Stimulated activated CD4-positive, alpha-beta T cell treated with anti-CD3 and anti-CD28 coated beads, Interleukin-1b, Interleukin-23, amount 100 ng/mL, for 48 hours (primary cell): ENCODE measurements at regions not wholly inside any gene's neighbourhood (a gene's known extent, or its start where the extent isn't known, plus 50 kb on each side); places are given as distances from the start of the nearest gene placed in this dataset.
"Not testable (repeated sequence)": the region's sequence is repeated elsewhere in the genome, so short reads cannot be mapped to it uniquely, and the experiment has no call there.

Experiments
- DNase-seq: peaks from one replicate; pipeline ENCODE4 v3.0.0-alpha.2; 2020

DNA sequence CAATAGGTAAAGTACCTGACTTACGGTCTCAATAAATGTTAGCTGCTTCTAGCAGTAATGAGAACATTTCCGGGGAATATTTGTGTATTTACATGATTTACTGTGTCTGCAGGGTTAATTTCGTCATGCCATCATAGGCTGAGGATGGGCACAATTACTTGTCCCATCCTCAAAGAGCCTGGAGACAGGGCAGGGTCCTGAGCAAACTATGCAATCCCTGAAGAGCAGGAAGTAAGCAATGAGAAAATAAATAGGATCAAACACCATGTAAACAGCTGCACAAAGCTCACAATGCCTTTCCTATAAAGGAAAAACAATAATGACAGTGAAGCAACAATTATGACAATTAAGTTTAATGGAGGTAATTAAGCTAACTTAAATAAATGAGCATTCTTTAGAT is 114.6 kb upstream of the FOXQ1 start:
- DNase-seq: no peak

- no peak for DNase-seq
These were observed 120.7 kb upstream of the FOXQ1 start for GRCh38 chr6:1191141-1191630.

DNA sequence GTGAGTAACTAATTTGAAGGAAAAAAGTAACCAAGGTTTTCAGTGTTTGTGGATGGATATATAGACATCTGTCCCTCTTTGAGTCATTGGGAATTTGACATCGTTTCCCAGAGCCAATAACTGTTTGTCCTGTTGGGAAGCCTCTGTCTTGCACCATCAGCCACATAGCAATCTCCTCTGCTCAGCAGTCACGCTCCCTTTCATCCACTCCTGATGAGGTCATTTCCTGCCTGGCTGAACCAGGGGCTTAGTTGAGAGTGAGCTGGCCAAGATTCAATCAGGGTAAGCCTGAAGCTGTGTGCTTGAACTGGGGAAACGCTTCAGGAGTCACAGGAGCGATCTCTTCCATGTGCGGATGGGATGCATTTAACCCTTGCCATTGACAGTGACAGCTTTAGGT is 121.5 kb upstream of the FOXQ1 start:
- no peak for DNase-seq

DNA sequence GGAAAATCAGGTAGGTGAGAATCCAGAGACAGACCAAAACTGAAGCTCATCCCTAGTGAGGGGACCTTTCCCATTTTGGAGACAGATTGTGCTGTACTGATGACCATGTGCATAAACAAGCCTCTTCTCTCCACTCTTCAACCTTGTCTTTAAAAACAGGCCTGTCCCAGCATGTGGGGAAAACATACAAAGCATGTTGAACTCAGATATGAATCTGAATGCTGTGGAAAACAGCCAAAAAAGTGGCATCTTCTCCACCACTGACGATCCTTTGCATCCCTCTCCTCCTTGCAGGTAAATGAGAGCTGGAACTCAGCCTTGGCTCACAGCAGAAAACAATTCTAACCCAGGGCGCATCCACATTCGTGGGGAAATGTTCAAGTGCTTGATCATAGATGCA is 123.7 kb upstream of the FOXQ1 start:
- DNase-seq: no peak

GRCh38 chr6:1187293-1188131 is 124.4 kb upstream of the FOXQ1 start:
- no peak for DNase-seq

- no peak for DNase-seq
These were observed 127.6 kb upstream of the FOXQ1 start for GRCh38 chr6:1184318-1184717.

DNA sequence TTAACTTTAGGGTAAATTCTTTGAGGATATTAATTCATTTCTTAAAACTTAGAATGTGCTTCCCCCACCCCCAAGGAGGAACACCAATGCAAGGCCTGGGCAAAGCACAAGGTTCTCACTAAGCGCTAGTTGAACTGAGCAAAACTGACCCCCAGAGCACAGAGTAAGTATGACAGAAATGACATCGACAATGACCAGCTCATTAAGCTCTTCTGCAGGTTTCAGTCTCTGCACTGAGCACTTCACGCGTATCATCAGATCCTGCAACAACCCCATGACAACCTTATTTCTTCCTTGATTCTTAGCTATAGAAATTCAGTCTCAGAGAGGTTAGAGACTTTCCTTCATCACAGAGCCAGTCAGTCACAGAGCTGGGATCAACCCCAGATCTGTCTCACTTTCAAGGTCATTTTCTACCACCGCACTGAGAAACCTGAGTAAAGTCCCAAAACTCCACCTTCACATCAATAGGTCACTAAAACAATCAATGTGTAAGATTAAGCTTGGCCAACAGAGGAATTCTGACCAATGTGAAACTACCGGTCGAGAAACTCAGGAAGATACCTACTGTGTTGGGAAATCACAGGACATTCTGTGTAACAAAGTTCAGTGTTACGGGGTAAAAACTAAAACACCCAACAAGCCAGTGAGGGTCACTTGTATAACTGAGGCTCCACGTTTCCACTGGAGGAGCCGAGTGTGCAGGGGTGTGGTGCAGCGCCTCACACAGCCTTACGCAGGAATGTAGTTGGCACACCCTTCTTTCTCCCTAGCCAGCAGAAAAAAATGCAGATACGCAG is 129.0 kb upstream of the FOXQ1 start:
- no peak for DNase-seq

DNA sequence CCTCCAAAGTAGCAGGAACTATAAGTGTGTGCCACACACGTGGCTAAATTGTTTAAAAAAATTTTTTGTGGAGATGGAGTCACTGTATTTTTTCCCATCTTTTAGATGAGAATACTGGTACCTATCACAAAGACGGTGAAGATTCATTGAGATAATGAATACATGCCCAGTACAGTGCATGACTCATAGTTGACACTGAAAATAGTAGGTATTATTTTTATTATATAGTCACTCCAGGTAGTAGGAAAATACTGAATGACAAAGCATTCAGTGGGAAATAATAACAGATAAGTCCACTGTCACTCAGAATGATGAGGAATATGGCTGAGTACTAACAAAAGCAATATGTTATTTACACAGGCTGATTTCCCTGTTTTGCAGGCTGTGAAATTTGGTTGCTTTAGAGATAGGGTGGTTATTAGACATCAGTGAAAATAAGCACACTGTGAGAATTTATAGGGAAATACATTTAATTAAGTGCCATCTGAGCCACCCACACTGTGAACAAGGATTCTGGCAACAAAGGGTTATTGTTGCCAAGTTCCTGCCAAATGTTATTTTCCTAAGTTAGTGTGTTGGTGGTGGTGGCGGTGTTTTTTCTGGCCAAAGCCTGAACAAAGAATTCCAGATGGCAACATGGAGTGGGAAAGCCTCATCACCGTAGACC is 129.8 kb upstream of the FOXQ1 start:
- DNase-seq: no peak

DNA sequence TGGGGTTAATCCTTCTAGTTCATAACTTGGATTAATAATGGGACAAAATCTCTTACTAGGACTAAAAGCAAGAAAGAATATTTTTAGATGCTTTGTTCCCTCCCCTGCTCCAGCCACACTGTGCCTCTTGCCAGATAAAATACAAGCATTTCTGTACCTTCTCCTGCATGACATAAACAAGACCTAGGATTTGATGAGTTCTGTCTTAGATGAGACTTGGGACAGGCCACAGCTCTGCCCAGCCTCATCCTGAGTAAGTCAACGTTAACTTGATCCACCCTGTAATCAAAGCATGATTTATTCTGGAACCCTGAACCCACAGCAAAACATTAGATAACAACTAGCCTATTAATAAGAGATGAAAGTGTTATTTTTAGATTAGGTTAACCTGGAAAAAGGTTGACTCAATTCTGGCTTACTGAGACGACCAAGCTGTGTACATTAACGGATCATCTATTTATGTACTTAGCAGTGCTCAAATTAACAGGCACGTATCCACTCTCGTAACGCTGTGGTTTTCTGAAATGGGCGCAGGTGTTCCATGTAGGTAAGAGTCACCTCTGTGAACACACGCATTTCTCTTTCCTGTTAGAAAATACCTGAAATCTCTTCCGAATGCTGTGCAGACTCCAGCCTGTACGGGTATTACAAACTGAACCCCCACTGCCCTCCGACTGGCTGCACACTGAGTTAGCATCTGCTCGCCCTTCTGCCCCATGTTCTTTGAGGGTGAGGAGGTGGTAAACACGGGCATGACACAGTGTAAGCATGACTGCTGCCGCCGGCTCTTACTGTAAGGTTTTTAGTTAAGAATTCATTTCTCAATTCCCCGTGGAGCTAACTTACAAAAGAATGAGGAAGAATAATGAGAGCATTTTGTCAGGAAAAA is 132.1 kb upstream of the FOXQ1 start:
- DNase-seq: no peak

- DNase-seq: no peak
These were observed 133.3 kb upstream of the FOXQ1 start for GRCh38 chr6:1178590-1178989.

- no peak for DNase-seq
These were observed 135.3 kb upstream of the FOXQ1 start for GRCh38 chr6:1176567-1176966.

GRCh38 chr6:1175877-1176276 is 136.0 kb upstream of the FOXQ1 start:
- no peak for DNase-seq

DNA sequence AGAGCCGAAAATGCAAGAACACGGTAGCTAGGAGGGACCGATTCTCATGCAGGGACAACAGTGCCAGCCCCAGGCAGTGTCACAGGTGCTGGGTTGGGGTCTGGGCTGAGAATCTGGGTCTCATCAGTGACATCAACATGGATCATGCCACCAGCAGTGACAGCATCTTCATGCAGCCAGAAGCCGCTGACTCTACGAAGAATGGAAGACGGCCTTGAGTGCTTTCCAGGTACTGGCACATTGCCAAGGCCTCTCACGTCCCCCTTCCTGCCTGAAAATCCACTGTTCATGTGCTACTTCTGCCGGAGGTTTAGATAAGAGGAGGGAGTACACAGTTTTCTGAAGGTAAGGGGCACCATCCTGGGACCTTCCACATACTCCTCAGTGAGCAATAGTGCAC is 141.1 kb upstream of the FOXQ1 start:
- no peak for DNase-seq

DNA sequence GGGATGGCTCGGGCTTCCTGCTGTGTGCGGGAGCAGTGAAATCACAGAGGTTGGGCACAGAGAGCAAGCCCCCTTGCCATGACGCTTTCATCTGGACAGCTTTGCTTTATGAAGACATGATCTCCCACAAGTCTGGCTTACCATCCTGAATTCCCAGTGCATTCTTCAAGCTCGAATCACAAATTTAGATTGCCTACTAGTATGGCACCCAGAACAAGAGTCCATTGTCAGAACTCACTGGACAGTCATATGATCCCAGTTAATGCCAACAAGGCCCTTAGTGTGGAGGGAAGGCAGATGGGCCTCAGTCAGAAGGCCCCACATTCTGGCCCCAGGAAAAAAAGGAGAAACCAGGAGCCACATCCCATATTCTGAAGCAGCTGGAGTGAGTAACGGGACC is 147.3 kb upstream of the FOXQ1 start:
- no peak for DNase-seq

GRCh38 chr6:1163501-1163900 is 148.4 kb upstream of the FOXQ1 start:
- no peak for DNase-seq

DNA sequence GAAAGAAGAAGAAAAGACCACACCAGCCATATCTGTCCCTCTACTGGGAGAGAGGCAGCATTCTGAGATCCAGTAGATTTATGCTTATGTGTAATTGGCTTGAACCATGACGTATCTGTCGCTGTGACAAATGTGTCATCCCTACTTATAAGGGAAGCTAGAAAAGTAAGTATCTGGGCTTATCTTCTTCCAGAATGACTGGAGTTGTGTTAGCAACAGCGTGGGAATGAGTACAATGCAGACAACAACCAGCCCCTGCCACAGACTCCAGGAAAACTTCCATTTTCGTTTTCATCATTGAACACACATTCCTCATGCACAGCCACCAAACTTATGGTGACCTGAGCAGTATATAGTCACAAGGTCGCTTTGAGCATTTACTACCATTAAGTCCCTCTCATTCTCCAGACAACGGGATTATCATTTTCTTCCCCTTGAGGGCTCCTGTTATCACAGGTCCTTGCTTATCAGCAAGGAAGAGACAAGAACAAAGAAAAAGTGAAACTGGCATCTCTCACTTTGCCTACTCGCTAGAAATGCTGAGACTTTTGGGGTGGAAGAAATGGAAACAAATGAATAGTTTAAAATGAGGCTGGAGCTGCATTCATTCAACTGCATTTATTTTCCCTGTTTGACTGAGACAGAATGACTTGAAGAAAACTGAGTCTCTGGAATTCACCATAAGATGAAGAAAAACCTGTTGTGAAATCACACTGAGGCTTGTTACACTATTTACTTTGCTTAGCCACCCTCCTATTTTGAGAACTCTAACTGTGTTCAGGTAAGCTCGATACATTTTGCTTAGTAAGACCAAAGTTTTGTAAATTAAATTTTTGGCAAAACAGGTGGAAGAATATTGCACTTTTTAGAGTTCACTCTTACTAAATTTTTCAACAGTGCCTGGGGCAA is 149.3 kb upstream of the FOXQ1 start:
- no peak for DNase-seq

DNA sequence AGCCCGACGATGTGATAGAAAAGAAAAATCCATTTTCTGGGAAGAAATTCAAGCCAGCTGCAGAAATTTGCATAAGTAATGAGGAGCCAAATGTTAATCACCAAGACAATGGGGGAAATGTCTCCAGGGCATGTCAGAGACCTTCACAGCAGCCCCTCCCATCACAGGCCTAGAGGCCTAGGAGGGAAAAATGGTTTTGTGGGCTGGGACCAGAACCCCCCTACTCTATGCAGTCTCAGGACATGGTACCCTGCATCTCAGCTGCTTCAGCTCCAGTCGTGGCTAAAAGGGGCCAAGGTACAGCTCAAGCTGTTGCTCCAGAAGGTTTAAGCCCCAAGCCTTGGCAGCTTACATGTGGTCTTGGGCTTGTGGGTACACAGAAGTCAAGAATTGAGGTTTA is 155.5 kb upstream of the FOXQ1 start:
- DNase-seq: not testable (repeated sequence)

- no peak for DNase-seq
These were observed 158.1 kb upstream of the FOXQ1 start for GRCh38 chr6:1153696-1154245.

DNA sequence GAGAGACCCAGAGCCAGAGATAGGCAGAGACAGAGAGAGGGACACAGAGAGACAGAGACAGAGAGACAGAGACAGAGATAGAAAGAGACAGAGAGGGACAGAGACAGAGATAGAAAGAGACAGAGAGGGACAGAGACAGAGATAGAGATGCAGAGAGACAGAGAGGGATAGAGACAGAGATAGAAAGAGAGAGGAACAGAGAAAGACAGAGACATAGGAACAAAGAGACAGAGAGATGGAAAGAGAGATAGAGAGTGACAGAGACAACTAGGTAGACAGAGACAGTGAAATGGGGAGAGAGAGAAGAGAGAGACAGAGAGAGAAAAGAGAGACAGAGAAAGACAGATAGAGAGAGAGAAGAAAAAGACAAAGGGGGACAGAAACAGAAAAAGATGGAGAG is 165.4 kb upstream of the FOXQ1 start:
- no peak for DNase-seq

- no peak for DNase-seq
These were observed 166.1 kb upstream of the FOXQ1 start for GRCh38 chr6:1145768-1146218.
